HG02970 (cell line): ENCODE measurements at regions not wholly inside any gene's neighbourhood (a gene's known extent, or its start where the extent isn't known, plus 50 kb on each side); places are given as distances from the start of the nearest gene placed in this dataset.

Experiments
- ATAC-seq: cut with Tn5 transposase; IDR thresholded peaks from one replicate; pipeline ENCODE4 v1.9.1; 2021; ENCODE audit warnings: mild to moderate bottlenecking, moderate library complexity, moderate number of reproducible peaks; ENCODE audit not compliant: unreplicated experiment, low FRiP score

- no peak for ATAC-seq
These were observed 201.2 kb downstream of the FOXA2 start for GRCh38 chr20:22383156-22383555.

- ATAC-seq = no peak
These were observed 201.6 kb downstream of the FOXA2 start for GRCh38 chr20:22382742-22383141.

DNA sequence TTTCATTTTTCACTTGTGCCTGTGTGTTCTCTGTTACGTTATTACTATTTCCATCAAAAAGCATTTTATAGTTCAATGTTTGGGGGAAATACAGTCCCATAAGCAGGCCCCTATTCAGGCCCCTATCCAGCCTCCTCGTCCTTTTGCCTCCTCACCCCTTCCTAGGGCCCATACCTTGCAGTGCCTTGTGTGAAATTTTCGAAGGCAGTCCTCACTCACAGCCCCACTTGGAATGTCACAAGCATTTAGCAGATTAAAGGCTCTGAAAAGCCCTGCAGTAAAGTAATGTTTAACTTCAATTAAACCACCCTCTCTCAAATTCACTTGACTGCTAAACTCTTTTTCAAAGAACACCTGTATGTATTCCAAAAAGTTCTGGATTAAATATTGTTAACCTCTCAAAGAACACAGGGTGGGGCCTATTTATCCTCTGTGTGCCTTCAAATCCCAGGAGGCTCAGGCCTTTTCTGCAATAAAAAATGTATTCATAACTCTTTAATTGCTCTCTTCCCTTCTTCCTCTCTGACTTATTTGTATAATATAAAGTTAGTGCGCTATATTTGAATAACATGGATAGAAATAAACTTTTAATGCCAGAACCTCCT is 202.5 kb downstream of the FOXA2 start:
- no peak for ATAC-seq

- ATAC-seq = no peak
These were observed 204.9 kb downstream of the FOXA2 start for GRCh38 chr20:22379472-22379871.

- no peak for ATAC-seq
These were observed 209.4 kb downstream of the FOXA2 start for GRCh38 chr20:22374678-22375590.

DNA sequence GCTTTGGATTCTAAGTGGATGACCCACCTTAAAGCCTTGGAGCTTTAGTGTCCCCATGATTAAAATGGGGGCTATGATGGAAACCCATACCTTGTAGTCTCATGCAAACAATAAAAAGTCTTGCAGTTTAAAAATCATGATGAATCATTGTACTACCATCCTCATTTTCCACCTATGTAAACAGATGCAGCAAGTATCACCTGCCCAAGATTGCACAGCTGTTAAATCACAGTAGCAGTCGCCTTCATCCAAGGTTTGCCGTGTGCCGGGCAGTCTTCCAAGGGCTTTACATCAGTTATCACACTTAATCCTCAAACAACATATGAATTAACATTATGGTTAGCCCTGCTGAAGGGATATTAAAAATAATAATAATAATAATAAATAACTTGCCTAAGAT is 210.3 kb downstream of the FOXA2 start:
- ATAC-seq = no peak

GRCh38 chr20:22373164-22373895 is 211.0 kb downstream of the FOXA2 start:
- no peak for ATAC-seq

- peak; percentile 51 for ATAC-seq
These were observed 212.5 kb downstream of the FOXA2 start for GRCh38 chr20:22371843-22372242.

DNA sequence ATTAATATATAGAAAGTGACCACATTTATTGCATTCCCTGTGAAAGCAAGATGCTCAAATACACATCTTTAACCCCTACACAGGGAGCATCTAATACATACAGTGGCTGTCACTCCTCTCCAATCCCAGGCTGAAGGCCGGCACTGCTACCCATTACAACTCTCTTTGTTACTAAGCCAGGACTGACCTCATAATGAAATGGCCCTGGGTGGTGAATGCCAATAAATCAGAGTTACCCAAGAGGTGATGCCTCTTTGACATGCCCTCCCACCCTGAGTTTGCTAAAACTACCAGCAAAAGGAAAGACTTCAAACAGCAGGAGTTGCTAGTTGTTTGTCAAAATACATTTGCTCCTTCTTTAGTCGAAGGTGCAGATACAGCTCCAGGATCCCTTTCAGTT is 214.2 kb downstream of the FOXA2 start:
- ATAC-seq = no peak

DNA sequence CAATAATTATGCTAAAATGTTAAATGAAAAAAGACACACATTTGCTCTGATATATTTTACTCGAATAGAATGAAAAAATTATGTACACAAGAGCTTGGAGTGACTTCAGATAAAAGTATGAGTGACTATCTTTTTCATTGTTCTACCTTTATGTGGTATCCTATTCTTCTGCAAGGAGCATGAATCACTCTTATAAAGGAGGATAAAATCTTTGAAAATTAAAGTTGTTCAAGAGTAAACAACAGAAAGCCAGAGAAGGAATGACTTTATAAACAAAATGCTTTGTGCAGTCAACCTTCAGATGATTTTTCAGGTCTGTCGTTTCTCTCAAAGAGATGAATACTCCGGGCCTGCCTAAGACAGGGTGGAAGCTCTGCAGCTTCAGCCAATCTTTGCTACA is 215.3 kb downstream of the FOXA2 start:
- ATAC-seq = no peak

DNA sequence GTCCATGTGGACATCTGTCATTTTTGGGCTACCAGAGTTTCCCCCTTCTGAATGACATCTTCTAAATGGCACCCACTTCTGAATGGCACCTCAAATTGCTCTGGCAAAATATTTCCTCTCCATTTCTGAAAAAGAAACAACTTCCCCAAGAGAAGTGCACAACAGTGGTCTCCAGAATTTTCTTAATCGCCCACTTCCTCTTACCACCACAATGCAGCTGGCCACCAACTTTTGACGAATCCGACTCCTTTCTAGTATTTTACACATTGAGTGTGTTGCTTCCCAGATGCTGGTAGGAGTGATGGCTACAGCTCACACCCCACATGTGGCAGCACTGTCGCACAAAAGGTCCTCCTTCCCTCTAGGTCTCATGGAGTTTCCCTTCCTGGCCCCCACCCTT is 216.1 kb downstream of the FOXA2 start:
- ATAC-seq = no peak

- no peak for ATAC-seq
These were observed 217.7 kb downstream of the FOXA2 start for GRCh38 chr20:22366631-22367030.

- ATAC-seq = no peak
These were observed 229.7 kb downstream of the FOXA2 start for GRCh38 chr20:22354647-22355046.

- no peak for ATAC-seq
These were observed 230.8 kb downstream of the FOXA2 start for GRCh38 chr20:22353586-22353985.

DNA sequence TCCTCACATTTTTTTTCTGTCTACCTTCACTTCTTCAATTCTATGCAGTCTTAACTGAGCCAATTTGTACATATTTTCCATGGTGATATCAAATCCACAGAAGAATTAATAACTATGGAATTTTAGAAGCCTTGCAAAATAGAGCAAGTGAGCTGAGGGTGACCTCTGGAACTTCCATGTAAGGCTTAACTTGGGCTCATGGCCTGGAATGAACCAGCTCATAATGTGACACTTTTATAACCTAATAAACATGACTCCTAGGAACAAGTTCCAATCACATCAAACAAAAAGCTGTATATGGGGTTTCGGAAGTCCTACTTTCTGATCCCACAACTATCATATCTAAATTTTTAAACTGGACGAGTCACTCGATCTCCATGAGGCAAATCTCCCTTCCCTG is 232.4 kb downstream of the FOXA2 start:
- ATAC-seq = no peak

GRCh38 chr20:22350624-22351023 is 233.7 kb downstream of the FOXA2 start:
- no peak for ATAC-seq

GRCh38 chr20:22348010-22348409 is 236.4 kb downstream of the FOXA2 start:
- no peak for ATAC-seq

DNA sequence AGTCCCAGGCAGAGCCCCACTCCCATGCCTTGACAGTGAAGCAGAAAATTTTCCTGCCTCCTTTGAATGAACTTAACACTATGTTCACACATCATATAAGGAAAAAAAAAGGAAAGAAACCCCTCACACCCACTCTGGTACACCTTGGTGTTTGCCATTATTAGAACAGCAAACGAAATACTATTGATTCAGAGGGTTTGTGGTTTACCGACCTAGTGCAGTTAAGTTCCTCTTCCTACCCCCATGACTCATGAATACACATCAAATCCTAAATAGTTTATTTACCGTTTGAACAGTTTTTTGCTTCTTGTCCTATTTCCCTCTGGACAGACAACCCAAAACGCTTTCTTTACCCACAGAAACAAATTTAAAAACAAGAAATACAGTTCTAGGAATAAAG is 237.7 kb downstream of the FOXA2 start:
- no peak for ATAC-seq

DNA sequence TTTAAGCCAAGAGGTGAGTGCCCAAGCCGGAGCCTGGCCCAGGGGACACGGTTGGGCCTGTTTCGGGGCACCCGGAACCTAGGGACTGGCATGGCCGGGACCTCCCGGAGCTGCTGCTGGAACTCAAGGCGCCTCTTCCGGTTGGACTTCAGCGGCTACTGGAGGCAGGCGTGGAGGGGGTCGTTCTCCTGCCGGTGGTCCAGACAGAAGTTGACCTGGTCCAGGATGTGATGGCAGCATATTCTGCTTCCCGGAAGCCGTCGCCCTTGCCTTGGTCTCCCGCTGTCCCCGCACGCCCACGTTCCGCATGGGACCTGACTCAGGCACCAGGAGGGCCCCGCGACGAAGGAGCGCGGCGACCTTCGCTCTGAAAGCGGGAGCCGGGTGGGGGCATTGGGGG is 240.8 kb downstream of the FOXA2 start:
- ATAC-seq = no peak

DNA sequence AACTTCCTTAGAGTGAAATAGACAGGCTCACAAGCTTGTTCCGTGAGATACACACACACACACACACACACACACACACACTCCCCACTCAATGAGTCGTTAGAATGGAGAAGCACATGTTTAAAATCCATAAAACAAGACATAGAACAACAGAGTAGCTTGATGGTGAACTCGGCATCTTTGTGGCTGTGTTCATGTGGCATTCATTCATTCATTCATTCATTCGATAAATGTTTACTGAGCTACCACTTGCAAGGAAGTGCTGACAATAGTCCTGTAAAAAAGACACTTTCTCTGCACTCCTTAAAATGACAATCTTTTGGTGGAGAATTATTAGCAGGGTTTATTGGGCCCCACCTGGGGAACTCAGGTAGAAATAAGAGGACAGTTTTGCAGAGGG is 242.0 kb downstream of the FOXA2 start:
- ATAC-seq = no peak

- no peak for ATAC-seq
These were observed 242.9 kb downstream of the FOXA2 start for GRCh38 chr20:22341508-22341907.
